GM21576 (cell line): ENCODE measurements at regions not wholly inside any gene's neighbourhood (a gene's known extent, or its start where the extent isn't known, plus 50 kb on each side); places are given as distances from the start of the nearest gene placed in this dataset.
"Not testable (repeated sequence)": the region's sequence is repeated elsewhere in the genome, so short reads cannot be mapped to it uniquely, and the experiment has no call there.

Source experiments
- ATAC-seq: cut with Tn5 transposase; IDR thresholded peaks from one replicate; pipeline ENCODE4 v1.9.1; 2021; ENCODE audit warnings: mild to moderate bottlenecking, moderate library complexity; ENCODE audit not compliant: unreplicated experiment

- ATAC-seq: no peak
These were observed 503.0 kb downstream of the NTRK3 start for GRCh38 chr15:87753539-87753938.

GRCh38 chr15:87752250-87752951, 504.1 kb downstream of the NTRK3 start:
- no peak for ATAC-seq

GRCh38 chr15:87748483-87748882, 508.1 kb downstream of the NTRK3 start:
- no peak for ATAC-seq

- no peak for ATAC-seq
These were observed 509.5 kb downstream of the NTRK3 start for GRCh38 chr15:87747087-87747486.

GRCh38 chr15:87746333-87746732, 510.2 kb downstream of the NTRK3 start:
- no peak for ATAC-seq

- no peak for ATAC-seq
These were observed 511.7 kb downstream of the NTRK3 start for GRCh38 chr15:87744815-87745214.

- no peak for ATAC-seq
These were observed 513.0 kb downstream of the NTRK3 start for GRCh38 chr15:87743562-87743961.

- no peak for ATAC-seq
These were observed 515.2 kb downstream of the NTRK3 start for GRCh38 chr15:87741350-87741749.

GRCh38 chr15:87740655-87741344, 515.7 kb downstream of the NTRK3 start:
- ATAC-seq: no peak

GRCh38 chr15:87739866-87740265, 516.7 kb downstream of the NTRK3 start:
- no peak for ATAC-seq

- ATAC-seq: no peak
These were observed 517.5 kb downstream of the NTRK3 start for GRCh38 chr15:87739081-87739480.

GRCh38 chr15:87737460-87737859, 519.1 kb downstream of the NTRK3 start:
- ATAC-seq: not testable (repeated sequence)

GRCh38 chr15:87736891-87737389, 519.6 kb downstream of the NTRK3 start:
- no peak for ATAC-seq

GRCh38 chr15:87736401-87736800, 520.1 kb downstream of the NTRK3 start:
- ATAC-seq: no peak

GRCh38 chr15:87735522-87735921, 521.0 kb downstream of the NTRK3 start:
- ATAC-seq: no peak

GRCh38 chr15:87734571-87735373, 521.8 kb downstream of the NTRK3 start:
- ATAC-seq: no peak

GRCh38 chr15:87733977-87734376, 522.6 kb downstream of the NTRK3 start:
- no peak for ATAC-seq

- no peak for ATAC-seq
These were observed 523.0 kb downstream of the NTRK3 start for GRCh38 chr15:87733541-87733941.

- no peak for ATAC-seq
These were observed 523.6 kb downstream of the NTRK3 start for GRCh38 chr15:87732976-87733375.

- no peak for ATAC-seq
These were observed 524.9 kb downstream of the NTRK3 start for GRCh38 chr15:87731630-87732029.

GRCh38 chr15:87730706-87731105, 525.8 kb downstream of the NTRK3 start:
- no peak for ATAC-seq

- no peak for ATAC-seq
These were observed 527.5 kb downstream of the NTRK3 start for GRCh38 chr15:87728998-87729397.
